Mesothelial cell of epicardium (in vitro differentiated cells): ENCODE measurements at regions not wholly inside any gene's neighbourhood (a gene's known extent, or its start where the extent isn't known, plus 50 kb on each side); places are given as distances from the start of the nearest gene placed in this dataset.
A peak's percentile ranks its signal among the peaks of the same experiment; 100 is the strongest.

Experiments used
- DNase-seq, 2 experiments: peaks; one replicate each; pipeline ENCODE4 v3.0.0; 2021; ENCODE audit warnings: low spot score in 2 of 2; ENCODE audit not compliant: unreplicated experiment in 2 of 2
- H3K27ac Mint-ChIP-seq: 2 replicates; pipeline ENCODE4 v1.8.0; 2021; ENCODE audit warnings: mixed read lengths
- H3K27me3 Mint-ChIP-seq: 2 replicates; pipeline ENCODE4 v1.8.0; 2021; ENCODE audit warnings: low read depth, mixed read lengths
- H3K36me3 Mint-ChIP-seq: 2 replicates; pipeline ENCODE4 v1.8.0; 2021; ENCODE audit warnings: mixed read lengths
- H3K4me1 Mint-ChIP-seq: 2 replicates; pipeline ENCODE4 v1.8.0; 2021; ENCODE audit warnings: mixed read lengths
- H3K4me3 Mint-ChIP-seq: 2 replicates; pipeline ENCODE4 v1.8.0; 2021; ENCODE audit warnings: mild to moderate bottlenecking, moderate library complexity, mixed read lengths
- H3K9me3 Mint-ChIP-seq: 2 replicates; pipeline ENCODE4 v1.8.0; 2021; ENCODE audit warnings: mixed read lengths
- CTCF ChIP-seq: fragments of 200-600 bp; sonication (generic); IDR thresholded peaks from one replicate; pipeline ENCODE4 v1.5.0; 2021; ENCODE audit warnings: antibody characterized with exemption; ENCODE audit not compliant: unreplicated experiment

- H3K27me3 Mint-ChIP-seq: peaks cover 22% of the 10 kb centered on the region
- TF ChIP-seq CTCF: no peak
- H3K9me3 Mint-ChIP-seq: no peaks in the 10 kb centered on the region
- H3K4me1 Mint-ChIP-seq: peaks cover 5% of the 10 kb centered on the region
- H3K4me3 Mint-ChIP-seq: no peak overlapping the region
- no peaks in the 10 kb centered on the region for H3K36me3 Mint-ChIP-seq
- peak in 1 of 2 experiments; percentile 14 for DNase-seq
- no peak overlapping the region for H3K27ac Mint-ChIP-seq
Measured at GRCh38 chr7:1320616-1321240, 88.1 kb downstream of the UNCX start.

- H3K4me3 Mint-ChIP-seq: no peak overlapping the region
- no peak overlapping the region for H3K27ac Mint-ChIP-seq
- no peaks in the 10 kb centered on the region for H3K9me3 Mint-ChIP-seq
- no peaks in the 10 kb centered on the region for H3K36me3 Mint-ChIP-seq
- peaks cover 19% of the 10 kb centered on the region for H3K27me3 Mint-ChIP-seq
- DNase-seq: peak in 1 of 2 experiments; percentile 12
- no peak for TF ChIP-seq CTCF
- H3K4me1 Mint-ChIP-seq: peaks cover 5% of the 10 kb centered on the region
Measured at GRCh38 chr7:1321411-1322239, 89.0 kb downstream of the UNCX start.

GRCh38 chr7:1322240-1323110 lies 89.8 kb downstream of the UNCX start:
- no peak overlapping the region for H3K27ac Mint-ChIP-seq
- no peaks in the 10 kb centered on the region for H3K36me3 Mint-ChIP-seq
- H3K4me1 Mint-ChIP-seq: peaks cover 5% of the 10 kb centered on the region
- H3K9me3 Mint-ChIP-seq: no peaks in the 10 kb centered on the region
- DNase-seq: peak in 1 of 2 experiments; percentile 17
- peaks cover 19% of the 10 kb centered on the region for H3K27me3 Mint-ChIP-seq
- no peak for TF ChIP-seq CTCF
- no peak overlapping the region for H3K4me3 Mint-ChIP-seq

GRCh38 chr7:1323178-1324027 lies 90.7 kb downstream of the UNCX start:
- peaks cover 13% of the 10 kb centered on the region for H3K27me3 Mint-ChIP-seq
- peak in 1 of 2 experiments; percentile 16 for DNase-seq
- no peaks in the 10 kb centered on the region for H3K9me3 Mint-ChIP-seq
- no peak for TF ChIP-seq CTCF
- H3K27ac Mint-ChIP-seq: no peak overlapping the region
- H3K4me1 Mint-ChIP-seq: peaks cover 5% of the 10 kb centered on the region
- H3K4me3 Mint-ChIP-seq: no peak overlapping the region
- no peaks in the 10 kb centered on the region for H3K36me3 Mint-ChIP-seq
